H9 (cell line): ENCODE measurements at regions not wholly inside any gene's neighbourhood (a gene's known extent, or its start where the extent isn't known, plus 50 kb on each side); places are given as distances from the start of the nearest gene placed in this dataset.

Source experiments
- DNase-seq: peaks from one replicate; pipeline ENCODE4 v3.0.0-alpha.2; 2017
- H2AFZ ChIP-seq: one replicate; pipeline ENCODE4 v1.6.1; 2013; ENCODE audit warnings: mild to moderate bottlenecking, low read length, control low read depth, moderate library complexity
- H2AK5ac ChIP-seq: 2 replicates; pipeline ENCODE4 v1.6.1; 2013; ENCODE audit warnings: low read length, control low read depth, mixed read lengths; ENCODE audit not compliant: insufficient read length
- H2BK120ac ChIP-seq: one replicate; pipeline ENCODE4 v1.6.1; 2013; ENCODE audit warnings: low read depth, mild to moderate bottlenecking, low read length, control low read depth, inconsistent platforms; ENCODE audit not compliant: poor library complexity, severe bottlenecking
- H2BK12ac ChIP-seq: 2 replicates; pipeline ENCODE4 v1.6.1; 2013; ENCODE audit warnings: low read length, control low read depth, mixed read lengths, low read depth; ENCODE audit not compliant: insufficient read length
- H2BK15ac ChIP-seq: 2 replicates; pipeline ENCODE4 v1.6.1; 2013; ENCODE audit warnings: low read depth, low read length, control low read depth
- H2BK20ac ChIP-seq: one replicate; pipeline ENCODE4 v1.6.1; 2013; ENCODE audit warnings: low read depth, mild to moderate bottlenecking, low read length, control low read depth, inconsistent platforms; ENCODE audit not compliant: poor library complexity, severe bottlenecking
- H2BK5ac ChIP-seq: 2 replicates; pipeline ENCODE4 v1.6.1; 2013; ENCODE audit warnings: low read length, control low read depth, mixed read lengths; ENCODE audit not compliant: insufficient read length
- H3K14ac ChIP-seq: 2 replicates; pipeline ENCODE4 v1.6.1; 2013; ENCODE audit warnings: low read length, control low read depth; ENCODE audit not compliant: insufficient read depth
- H3K18ac ChIP-seq: 2 replicates; pipeline ENCODE4 v1.6.1; 2013; ENCODE audit warnings: low read depth, mild to moderate bottlenecking, mixed read lengths, low read length, control low read depth; ENCODE audit not compliant: insufficient read length
- H3K23ac ChIP-seq: 2 replicates; pipeline ENCODE4 v1.6.1; 2013; ENCODE audit warnings: low read length, control low read depth, mixed read lengths, low read depth; ENCODE audit not compliant: insufficient read length
- H3K23me2 ChIP-seq: 2 replicates; pipeline ENCODE4 v1.6.1; 2013; ENCODE audit warnings: low read depth, mild to moderate bottlenecking, mixed read lengths, low read length, control low read depth; ENCODE audit not compliant: insufficient read length, poor library complexity, severe bottlenecking
- H3K27ac ChIP-seq: 2 replicates; pipeline ENCODE4 v1.5.1; 2013; ENCODE audit warnings: low read length, control low read depth, mixed read lengths, low read depth; ENCODE audit not compliant: insufficient read length
- H3K27me3 ChIP-seq: 2 replicates; pipeline ENCODE4 v1.6.1; 2013; ENCODE audit warnings: low read length, control low read depth, inconsistent platforms; ENCODE audit not compliant: insufficient read depth
- H3K4ac ChIP-seq: 2 replicates; pipeline ENCODE4 v1.6.1; 2013; ENCODE audit warnings: low read depth, mild to moderate bottlenecking, control low read depth, inconsistent platforms, low read length, moderate library complexity
- H3K4me1 ChIP-seq: 2 replicates; pipeline ENCODE4 v1.6.1; 2013; ENCODE audit warnings: low read length, control low read depth, inconsistent platforms; ENCODE audit not compliant: insufficient read depth
- H3K4me2 ChIP-seq: 2 replicates; pipeline ENCODE4 v1.6.1; 2013; ENCODE audit warnings: low read length, control low read depth, mixed read lengths; ENCODE audit not compliant: insufficient read length, insufficient read depth
- H3K56ac ChIP-seq: 2 replicates; pipeline ENCODE4 v1.6.1; 2013; ENCODE audit warnings: low read depth, mild to moderate bottlenecking, mixed read lengths, low read length, control low read depth; ENCODE audit not compliant: insufficient read length
- H3K79me1 ChIP-seq: 2 replicates; pipeline ENCODE4 v1.6.1; 2013; ENCODE audit warnings: low read depth, mild to moderate bottlenecking, moderate library complexity, low read length, control low read depth, inconsistent platforms; ENCODE audit not compliant: insufficient read depth, poor library complexity, severe bottlenecking
- H3K79me2 ChIP-seq: 2 replicates; pipeline ENCODE4 v1.6.1; 2013; ENCODE audit warnings: low read length, control low read depth, inconsistent platforms; ENCODE audit not compliant: insufficient read depth
- H3K9ac ChIP-seq: 2 replicates; pipeline ENCODE4 v1.6.1; 2013; ENCODE audit warnings: low read length, control low read depth, mixed read lengths; ENCODE audit not compliant: insufficient read length; ENCODE audit errors: extremely low read depth
- H3K9me3 ChIP-seq: one replicate; pipeline ENCODE4 v1.6.1; 2013; ENCODE audit warnings: low read depth, low read length, inconsistent platforms; ENCODE audit not compliant: control insufficient read depth
- H3T11ph ChIP-seq: one replicate; pipeline ENCODE4 v1.6.1; 2013; ENCODE audit warnings: mild to moderate bottlenecking, low read length, control low read depth, inconsistent platforms
- H4K20me1 ChIP-seq: one replicate; pipeline ENCODE4 v1.6.1; 2013; ENCODE audit not compliant: control insufficient read depth, insufficient read length, insufficient read depth
- H4K5ac ChIP-seq: 2 replicates; pipeline ENCODE4 v1.6.1; 2013; ENCODE audit warnings: low read depth, mild to moderate bottlenecking, mixed read lengths, low read length, control low read depth; ENCODE audit not compliant: insufficient read length
- H4K8ac ChIP-seq: replicated peaks from 2 replicates; pipeline ENCODE4 v1.6.1; 2013; ENCODE audit warnings: low read length, control low read depth, mixed read lengths, low read depth; ENCODE audit not compliant: insufficient read length
- H4K91ac ChIP-seq: 2 replicates; pipeline ENCODE4 v1.6.1; 2013; ENCODE audit warnings: low read depth, mild to moderate bottlenecking, moderate library complexity, mixed read lengths, low read length, control low read depth; ENCODE audit not compliant: insufficient read length
- H3K27ac Mint-ChIP-seq, 3 experiments: 2 replicates in 2 of 3; 3 replicates in 1 of 3; pipeline ENCODE4 v1.8.0; 2020 to 2021; ENCODE audit warnings: mixed read lengths in 3 of 3, mild to moderate bottlenecking in 1 of 3, moderate library complexity in 1 of 3
- H3K27me3 Mint-ChIP-seq: 2 replicates; pipeline ENCODE4 v1.8.0; 2021; ENCODE audit warnings: low read depth, mild to moderate bottlenecking, moderate library complexity, mixed read lengths
- H3K36me3 Mint-ChIP-seq, 3 experiments: 2 replicates in 2 of 3; 3 replicates in 1 of 3; pipeline ENCODE4 v1.8.0; 2020 to 2021; ENCODE audit warnings: low read depth in 3 of 3, mixed read lengths in 3 of 3; ENCODE audit not compliant: insufficient read depth in 1 of 3
- H3K4me1 Mint-ChIP-seq, 2 experiments: 2 replicates each; pipeline ENCODE4 v1.8.0; 2020; ENCODE audit warnings: mixed read lengths in 2 of 2
- H3K4me3 Mint-ChIP-seq, 2 experiments: 2 replicates in 1 of 2; 3 replicates in 1 of 2; pipeline ENCODE4 v1.8.0; 2020 to 2021; ENCODE audit warnings: mild to moderate bottlenecking in 2 of 2, mixed read lengths in 2 of 2, moderate library complexity in 1 of 2
- H3K9me3 Mint-ChIP-seq, 2 experiments: 2 replicates in 1 of 2; 3 replicates in 1 of 2; pipeline ENCODE4 v1.8.0; 2020; ENCODE audit warnings: mild to moderate bottlenecking in 2 of 2, mixed read lengths in 2 of 2, moderate library complexity in 1 of 2
- CTCF ChIP-seq: fragments of 200-600 bp; sonication (generic); conservative IDR thresholded peaks from 3 replicates; pipeline ENCODE4 v1.8.0; 2021; ENCODE audit warnings: antibody characterized with exemption, mild to moderate bottlenecking
- WGBS: extraction: QIAGEN DNeasy Blood & Tissue Kit; methylation state at CpG from one replicate; pipeline ENCODE4 v1.1.7; 2013; ENCODE audit warnings: missing lambda C conversion rate, low lambda C conversion rate, mixed read lengths; ENCODE audit not compliant: insufficient read length; ENCODE audit errors: extremely low coverage; 5-methylcytosine and 5-hydroxymethylcytosine counted together

- Mint-ChIP-seq H3K4me3 (no peak overlapping the region), H3K36me3 (no peaks in the 10 kb centered on the region), H3K27ac (no peak overlapping the region), H3K4me1 (no peaks in the 10 kb centered on the region), H3K9me3 (no peaks in the 10 kb centered on the region), H3K27me3 (no peaks in the 10 kb centered on the region)
- Histone ChIP-seq H3K56ac (no peak overlapping the region), H3T11ph (no peak overlapping the region), H3K79me1 (no peaks in the 10 kb centered on the region), H2AK5ac (no peak overlapping the region), H3K18ac (no peak overlapping the region), H3K23me2 (no peaks in the 10 kb centered on the region), H3K23ac (no peak overlapping the region), H2BK15ac (no peak overlapping the region), H3K4me1 (no peaks in the 10 kb centered on the region), H3K27me3 (no peaks in the 10 kb centered on the region), H2AFZ (no peak overlapping the region), H3K9ac (no peak overlapping the region), H2BK12ac (no peak overlapping the region), H3K14ac (no peak overlapping the region), H2BK5ac (no peak overlapping the region), H3K4me2 (no peak overlapping the region), H3K9me3 (no peaks in the 10 kb centered on the region), H4K20me1 (no peaks in the 10 kb centered on the region), H3K79me2 (no peaks in the 10 kb centered on the region), H3K4ac (no peak overlapping the region), H3K27ac (no peak overlapping the region), H4K91ac (no peak overlapping the region), H2BK120ac (no peak overlapping the region), H2BK20ac (no peak overlapping the region), H4K8ac (no peak overlapping the region), H4K5ac (no peak overlapping the region)
- TF ChIP-seq CTCF: no peak
- DNase-seq: no peak
- WGBS: no CpG with 5 or more reads among the region's 2 CpGs
Observed at GRCh38 chr2:54065411-54065810, 50.0 kb upstream of the ACYP2 start.
